Kidney tubule cell (primary cell): ENCODE measurements at regions not wholly inside any gene's neighbourhood (a gene's known extent, or its start where the extent isn't known, plus 50 kb on each side); places are given as distances from the start of the nearest gene placed in this dataset.

Source experiments
- DNase-seq: peaks from one replicate; pipeline ENCODE4 v3.0.0-alpha.2; 2018; ENCODE audit warnings: low spot score

DNA sequence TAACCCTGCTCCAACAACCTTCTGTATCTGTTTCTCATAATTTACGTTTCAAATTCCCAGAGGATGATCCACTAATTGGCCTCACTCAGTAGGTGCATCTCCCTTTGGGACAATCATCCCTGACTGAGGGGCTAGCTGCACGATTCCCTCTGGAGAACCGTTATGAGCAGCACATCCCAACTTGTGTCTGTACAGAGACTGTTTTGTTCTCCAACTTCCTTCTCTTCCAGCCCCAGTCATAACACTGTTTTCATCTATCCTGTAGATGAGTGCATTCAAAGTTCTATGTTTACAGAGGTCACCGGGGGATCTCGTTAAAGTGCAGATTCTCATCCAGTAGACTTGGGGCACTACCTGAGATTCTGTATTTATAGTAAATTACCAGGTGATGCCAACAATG, 187.2 kb downstream of the REEP3 start:
- DNase-seq: no peak

DNA sequence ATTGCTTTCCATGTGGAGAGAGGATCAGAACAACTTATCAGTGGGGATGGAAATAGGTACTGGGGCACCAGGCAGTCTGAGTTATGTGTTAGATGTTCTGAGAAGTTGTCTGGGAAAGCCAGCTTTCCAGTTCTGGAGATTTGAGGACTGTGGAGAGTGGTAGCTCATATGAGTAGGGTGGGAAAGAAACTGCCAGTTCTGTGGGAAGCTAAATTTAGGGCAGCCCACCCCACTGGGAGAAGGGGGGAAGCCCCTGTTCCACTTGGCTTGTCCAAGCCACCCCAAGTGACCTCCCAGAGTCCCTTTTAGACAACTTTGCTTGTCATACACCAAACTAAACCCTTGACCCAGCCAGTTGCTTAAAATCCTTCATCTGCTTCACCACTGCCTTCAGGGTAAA, 189.5 kb downstream of the REEP3 start:
- DNase-seq: no peak

DNA sequence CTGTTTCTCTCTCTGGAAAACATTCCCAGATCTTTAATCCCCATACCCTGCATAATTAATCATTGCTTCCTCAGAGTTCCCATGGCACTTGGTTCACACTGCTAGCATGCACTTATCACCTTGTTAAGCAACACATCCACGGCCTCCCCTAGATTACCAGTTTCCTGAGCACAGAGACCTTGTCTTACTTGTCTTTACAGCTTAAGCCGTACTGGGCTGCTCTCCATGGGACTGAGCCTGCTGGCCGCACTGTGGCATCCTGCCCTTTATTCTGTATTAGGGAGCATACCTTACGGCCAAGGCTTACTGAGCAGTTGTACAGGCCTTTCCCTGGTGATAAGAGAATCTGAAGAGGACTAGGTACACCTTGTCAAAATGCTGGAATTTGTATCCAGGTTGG, 190.2 kb downstream of the REEP3 start:
- DNase-seq: no peak

DNA sequence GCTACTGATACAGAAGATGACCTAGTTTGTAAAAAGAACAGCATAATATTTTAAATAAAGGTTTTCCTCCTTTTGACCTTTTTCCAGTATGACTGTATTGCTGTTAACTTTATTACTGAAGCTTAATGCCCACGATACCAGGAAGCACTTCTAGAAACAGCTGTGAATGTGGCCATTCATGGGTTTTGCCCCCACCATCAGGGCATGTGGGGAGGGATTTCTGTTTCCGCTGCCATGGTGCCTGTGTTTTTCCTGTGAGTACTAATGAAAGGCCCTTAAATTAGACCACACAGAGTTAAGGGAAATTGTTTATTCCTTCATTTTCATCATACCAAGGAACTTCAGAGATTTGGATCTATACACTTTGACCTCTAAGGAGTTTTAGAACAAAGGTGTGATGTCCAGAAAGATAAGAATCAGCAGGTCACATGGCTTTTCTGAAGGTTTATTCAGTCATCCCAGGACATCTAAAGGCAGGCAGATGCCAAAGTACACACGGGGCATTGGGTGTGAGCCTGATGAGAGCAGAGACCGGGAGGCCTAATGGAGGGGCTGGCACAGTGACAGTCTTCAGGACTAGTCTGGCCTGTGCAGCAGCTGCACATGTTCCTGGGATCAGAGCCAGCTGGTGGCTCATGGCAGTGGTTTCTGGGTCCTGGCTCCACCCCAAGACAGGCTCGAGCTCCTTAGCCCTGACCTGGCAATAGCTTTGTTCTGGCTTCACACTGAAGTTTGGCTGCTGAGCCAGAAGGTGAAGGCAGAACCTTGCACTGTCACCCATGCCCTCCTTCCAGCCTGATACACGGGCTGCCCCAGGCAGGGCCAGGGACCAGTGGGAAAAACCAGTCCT, 190.9 kb downstream of the REEP3 start:
- peak; percentile 97 for DNase-seq

DNA sequence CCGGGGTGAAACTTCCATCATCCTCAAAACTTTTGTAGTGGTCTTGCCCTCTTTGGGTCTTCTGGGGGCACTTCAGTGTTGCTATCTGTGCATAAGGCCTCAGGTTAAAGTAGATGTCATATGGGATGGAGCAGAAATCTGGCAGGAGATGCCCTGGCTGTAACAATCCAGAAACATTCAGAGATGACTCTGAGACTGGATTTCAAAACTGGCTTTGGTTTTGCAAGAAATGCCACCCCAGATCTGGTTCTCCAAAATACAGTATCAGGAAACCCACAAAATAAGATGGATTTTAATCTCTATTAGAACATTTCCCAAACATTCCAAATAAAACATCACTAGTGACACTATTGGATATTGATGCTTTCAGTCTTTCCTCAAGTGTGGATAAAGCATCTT, 191.5 kb downstream of the REEP3 start:
- no peak for DNase-seq

DNA sequence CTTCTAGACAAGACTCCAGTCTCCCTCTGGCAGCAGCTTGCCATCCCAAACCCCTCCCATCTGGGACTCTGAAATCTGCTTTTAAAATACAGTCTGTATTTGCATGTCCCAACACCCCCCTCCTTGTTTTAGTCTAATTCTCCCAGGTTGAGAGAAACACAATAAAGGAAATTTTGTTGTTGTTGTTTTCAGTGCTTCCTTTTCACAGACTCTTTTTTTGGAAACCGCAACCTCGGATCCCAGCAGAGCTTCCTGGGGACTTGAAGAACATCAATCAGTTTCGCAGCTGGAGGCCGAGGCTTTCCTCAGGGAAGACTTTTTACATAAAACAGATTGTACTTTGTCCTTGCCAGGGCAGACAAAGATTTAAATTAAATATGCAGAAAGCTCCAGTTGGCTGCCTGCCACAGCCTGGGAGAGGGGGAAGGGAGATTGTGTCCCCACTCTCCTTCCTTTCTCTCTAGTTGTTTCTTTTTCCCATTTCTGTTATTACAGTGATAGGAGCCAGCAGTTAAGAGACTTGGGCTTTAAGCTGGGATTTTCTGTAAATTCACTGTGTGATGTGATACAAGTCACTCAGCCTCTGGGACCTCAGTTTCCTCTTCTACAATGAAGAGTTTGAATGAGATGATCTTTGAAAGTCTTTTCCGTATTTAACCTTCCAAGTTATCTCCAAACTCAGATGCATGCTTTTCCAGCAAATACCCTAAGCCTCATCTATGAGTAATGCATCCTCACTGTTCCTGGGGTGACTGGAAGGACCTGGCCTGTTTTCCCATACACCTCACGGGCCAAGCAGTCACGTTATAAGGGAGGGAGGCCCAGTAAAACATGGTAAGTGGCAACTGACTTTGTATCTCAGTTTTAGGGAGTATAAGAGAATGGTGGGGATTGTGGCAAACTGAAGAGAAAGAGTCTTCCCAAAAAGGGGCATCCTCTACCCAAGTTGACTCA, 192.3 kb downstream of the REEP3 start:
- peak; percentile 32 for DNase-seq

DNA sequence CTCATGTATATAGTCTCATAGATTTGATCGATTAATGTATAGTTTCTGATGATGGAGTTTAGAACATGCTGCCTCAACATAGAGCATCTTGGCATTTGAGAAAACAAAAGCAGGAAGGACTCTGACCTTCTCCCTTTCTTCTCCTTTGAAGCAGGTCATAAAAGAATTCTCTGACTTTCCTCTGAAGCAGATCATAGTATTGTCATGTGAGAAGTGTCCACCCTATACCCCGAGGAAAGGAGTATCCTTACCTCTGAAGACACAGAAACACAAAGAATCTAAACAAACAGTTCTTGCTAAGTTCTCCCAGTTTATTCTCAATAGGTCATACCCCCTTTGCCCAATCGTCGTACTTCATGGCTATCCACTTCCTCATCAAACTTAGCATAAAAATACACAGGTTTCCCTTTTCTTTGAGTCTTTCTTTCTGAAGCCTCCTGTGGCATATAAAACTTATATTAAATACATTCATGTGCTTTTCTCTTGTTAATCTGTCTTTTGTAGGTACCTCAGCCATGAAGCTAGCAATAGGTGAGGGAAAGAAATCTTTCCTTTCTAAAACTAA, 194.9 kb downstream of the REEP3 start:
- no peak for DNase-seq

DNA sequence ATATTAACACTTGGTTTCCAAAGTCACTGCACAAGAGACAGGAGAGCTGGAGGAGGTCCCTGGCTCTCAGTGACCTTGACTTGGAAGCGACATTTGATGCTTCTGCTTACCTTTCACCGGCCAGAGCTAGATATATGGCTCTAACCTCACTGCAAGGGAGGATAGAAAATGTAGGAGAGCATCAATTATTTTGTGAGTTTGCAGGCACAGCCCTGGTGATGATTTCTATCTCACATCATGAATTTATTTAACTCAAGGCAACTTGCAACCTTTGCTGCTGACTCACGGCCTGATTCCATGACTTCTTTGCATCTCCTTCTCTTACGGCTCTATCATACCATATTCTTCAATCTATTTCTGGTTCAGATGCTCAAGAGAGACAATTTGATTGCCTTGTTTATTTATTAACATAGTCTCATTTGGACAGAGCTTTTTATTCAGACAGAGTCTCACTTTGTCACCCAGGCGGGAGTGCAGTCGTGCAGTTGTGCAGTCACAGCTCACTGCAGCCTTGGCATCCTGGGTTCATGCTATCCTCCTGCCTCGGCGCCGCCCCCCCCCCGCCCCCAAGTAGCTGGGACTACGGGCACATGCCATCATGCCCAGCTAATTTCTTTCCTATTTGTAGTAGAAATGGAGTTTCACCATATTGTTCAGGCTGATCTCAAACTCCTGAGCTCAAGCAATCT, 196.0 kb downstream of the REEP3 start:
- DNase-seq: peak; percentile 88

DNA sequence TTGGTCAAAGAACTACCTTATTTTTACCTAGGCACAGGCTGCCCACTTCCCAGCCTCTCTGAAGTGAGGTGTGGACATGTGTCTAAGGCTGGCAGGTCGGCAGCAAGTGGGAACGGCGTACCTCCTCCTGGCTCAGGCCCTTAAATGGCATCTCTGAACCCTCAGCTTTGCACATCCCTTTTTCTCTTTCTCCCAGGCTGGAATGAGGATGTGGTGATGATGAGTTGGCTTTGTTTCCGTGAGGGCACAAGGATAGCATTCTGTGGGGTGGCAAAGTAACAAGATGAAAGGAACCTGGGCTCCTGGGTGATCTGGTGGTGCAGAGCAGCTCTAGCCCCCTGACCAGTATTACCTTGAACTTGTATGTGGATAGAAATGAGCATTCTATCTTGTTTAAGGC, 196.8 kb downstream of the REEP3 start:
- peak; percentile 86 for DNase-seq

DNA sequence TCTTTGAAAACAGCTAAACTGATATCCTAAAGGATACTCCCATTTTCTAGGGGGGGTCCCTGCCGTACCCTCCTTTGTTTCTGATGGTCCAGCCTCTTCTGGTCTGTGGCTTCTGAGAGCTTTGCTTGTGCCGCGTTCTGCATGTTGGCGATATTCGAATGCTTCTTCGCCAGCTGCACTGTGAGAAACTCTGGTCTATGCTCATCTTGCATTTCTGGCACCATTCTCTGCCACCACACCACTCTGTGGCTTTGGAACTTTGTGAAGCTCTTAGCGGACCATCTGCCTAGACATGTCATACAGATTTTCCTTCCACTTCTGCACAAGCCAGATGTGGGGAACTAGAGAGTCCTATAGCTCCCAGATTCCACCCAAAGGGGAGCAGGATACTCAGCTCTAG, 197.2 kb downstream of the REEP3 start:
- no peak for DNase-seq

DNA sequence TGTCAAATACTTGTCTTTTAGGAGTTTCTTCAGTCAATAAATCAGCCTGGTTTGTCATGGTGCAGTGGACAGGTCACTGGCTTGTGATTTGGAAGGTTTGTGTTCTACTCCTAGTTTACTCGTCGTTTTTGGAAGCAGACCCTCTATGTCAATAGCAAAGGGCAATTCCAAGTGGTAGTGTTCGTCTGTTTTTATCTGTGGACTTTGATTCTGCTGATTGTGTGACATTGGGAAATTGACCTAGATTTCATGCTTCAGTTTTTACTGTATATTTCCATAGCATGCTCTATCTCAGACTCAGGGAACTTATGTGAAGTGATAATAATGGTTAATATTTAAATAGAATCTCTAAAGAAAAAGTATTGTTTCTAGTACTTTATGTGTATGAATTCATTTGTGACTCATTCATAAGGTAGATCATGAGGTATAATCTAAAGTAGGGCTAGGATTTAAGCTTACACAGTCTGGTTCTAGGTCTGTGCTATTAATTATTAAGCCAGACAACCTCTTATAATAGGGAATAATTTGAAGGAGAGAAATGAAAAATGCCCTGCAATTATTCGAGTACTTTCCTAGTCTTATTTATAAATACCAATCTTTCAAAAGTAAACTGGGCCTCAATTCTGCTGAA, 198.1 kb downstream of the REEP3 start:
- peak; percentile 55 for DNase-seq

DNA sequence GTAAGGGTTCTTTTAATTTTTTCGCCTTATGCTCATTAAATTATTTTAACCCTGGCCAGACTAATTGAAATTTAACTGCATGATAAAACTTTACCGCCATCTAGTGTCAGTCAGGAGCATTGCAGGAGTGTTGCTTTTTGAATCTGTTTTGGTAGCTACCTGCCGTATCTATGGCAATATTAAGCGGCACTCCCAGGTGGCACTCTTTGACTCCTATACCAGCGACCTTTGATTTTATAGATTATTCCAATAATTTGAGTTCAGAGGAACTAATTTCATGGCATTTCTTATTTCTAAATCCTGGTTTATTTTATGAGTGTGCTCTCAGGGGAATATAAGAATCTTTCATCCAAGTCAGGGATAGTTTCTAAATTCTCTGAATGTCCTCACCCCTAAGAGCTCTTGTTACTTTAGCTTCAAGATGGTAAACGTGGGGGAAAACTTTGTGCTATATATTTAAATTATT, 198.9 kb downstream of the REEP3 start:
- peak; percentile 74 for DNase-seq

DNA sequence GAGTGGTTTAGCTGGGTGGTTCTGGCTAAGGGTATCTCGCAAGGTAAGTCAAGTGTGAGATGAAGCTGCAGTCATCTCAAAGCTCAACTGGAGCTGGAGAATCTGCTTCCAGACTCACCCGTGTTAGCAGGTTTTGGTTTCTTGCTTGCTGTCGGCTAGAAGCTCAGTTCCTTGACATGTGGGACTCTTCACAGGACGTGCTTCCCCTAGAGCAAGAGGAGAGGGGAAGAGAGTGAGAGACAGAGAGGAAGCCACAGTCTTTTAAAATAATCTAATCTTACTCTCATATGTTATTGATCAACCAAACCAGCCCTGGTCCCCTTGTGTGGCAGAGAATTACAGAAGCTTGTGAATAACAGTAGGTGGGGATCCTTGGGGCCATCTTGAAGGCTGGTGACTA, 199.5 kb downstream of the REEP3 start:
- no peak for DNase-seq

DNA sequence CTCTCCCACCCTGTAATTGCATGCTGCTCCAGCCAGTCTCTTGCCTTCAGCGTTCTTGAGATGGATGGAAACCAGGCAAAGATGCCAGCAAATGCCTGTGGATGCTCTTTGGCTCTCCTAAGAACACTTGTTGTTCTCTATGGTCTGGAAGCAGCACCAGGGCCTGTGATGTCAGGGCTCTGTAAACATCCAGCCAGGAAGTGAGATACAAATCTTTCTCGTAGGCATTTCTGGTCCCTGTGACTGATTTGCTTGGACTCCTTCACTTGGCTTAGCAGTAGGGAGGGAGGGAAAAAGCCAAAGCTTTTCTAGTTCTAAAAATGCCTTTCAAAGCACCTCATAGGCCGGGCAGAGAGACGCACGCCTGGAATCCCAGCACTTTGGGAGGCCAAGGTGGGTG, 201.3 kb downstream of the REEP3 start:
- DNase-seq: peak; percentile 30

DNA sequence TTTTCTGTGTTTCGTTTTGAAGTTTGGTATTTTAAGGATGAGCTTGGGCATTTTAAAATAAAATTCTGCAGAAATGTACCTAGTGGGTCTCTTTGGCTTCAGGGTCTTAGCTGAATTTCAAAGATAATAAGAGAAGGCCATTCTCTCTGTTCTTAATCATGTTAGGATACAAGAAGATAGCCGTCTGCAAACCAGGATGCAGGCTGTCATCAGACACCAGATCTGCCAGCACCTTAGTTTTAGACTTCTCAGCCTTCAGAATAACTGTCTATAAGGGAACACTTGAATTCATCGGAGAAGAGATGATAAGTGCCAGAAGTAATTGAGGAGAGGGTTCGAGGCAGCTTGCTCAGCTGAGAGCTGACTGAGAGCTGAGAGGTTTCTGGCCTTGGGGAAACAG, 202.1 kb downstream of the REEP3 start:
- no peak for DNase-seq

DNA sequence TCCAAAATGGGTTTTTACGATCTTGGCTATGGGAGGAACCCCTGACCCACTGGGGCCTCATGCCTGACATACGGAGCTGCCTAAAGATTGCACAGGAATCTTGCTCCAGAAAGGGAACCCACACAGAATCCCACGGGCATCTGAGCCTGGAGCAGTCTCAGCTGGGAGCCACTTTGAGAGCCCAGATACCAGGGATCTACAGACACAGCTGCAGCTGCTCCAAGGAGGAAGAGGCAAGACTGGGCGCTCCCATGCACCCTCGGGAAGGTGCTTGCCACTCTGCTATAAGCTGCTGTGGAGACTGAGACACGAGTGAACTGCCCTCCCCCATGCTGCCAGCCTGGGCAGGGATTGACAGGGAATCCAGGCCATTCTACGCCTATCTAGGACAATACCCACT, 202.5 kb downstream of the REEP3 start:
- no peak for DNase-seq

DNA sequence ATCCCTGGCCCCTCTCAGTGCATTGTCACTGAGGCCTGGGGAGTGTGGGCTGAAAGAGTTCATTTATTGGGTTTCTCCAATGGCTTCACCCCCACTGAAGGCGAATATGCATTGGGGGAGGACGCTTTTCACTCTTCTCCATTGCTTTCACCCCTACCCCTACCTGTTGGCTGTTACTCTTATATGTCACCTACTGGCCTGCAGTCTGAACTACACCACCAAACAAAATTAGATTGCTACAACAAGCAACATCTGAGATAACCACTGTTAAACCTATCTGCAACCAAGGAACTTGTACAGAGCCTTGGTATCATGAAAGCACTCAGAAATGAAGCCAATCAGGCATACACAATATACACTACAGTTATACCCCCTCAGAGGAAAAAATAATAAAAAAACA, 203.7 kb downstream of the REEP3 start:
- no peak for DNase-seq

DNA sequence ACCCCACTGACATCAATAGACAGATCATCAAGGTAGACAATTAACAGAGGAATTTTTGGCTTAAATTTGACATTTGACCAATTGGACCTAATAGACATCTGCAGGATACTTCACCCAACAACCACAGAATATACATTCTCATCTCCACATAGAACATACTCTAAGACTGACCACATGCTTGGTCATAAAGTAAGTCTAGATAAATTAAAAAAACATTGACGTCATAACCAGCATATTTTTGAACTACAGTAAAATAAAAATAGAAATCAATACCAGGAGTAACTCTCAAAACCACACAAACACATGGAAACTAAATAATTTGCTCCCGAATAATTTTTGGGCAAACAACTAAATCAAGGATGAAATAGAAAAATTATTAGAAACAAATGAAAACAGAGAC, 205.7 kb downstream of the REEP3 start:
- no peak for DNase-seq

DNA sequence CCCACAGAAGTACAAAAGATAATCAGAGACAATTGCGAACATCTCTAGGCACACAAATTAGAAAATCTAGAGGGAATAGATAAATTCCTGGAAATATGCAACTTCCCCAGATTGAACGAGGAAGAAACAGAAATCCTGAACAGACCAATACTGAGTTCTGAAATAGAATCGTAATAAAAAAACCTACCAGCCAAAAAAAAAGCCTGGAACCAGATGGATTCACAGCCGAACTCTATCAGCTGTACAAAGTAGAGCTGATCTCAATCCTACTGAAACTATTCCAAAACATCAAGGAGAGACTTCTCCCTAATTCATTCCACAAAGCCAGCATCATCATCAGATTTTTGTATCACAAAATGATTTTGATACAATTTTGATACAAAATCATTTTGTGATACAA, 206.4 kb downstream of the REEP3 start:
- DNase-seq: no peak

DNA sequence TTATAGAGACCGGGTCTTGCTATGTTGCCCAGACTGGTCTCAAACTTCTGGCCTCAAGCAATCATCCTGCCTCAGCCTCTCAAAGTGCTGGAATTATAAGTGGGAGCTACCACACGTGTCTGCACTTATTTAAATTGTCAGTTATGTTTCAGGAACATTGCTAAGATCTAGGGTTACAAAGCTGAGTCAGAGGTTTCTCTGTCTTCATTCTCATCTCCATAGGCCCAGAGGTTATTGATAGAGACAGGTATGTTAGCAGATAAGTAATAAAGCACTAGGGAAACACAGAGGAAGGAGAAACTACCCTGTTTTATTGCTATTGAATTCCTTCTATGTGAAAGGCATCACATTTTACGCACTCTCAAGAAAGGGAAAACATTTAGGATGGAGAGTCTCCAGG, 214.1 kb downstream of the REEP3 start:
- DNase-seq: no peak

DNA sequence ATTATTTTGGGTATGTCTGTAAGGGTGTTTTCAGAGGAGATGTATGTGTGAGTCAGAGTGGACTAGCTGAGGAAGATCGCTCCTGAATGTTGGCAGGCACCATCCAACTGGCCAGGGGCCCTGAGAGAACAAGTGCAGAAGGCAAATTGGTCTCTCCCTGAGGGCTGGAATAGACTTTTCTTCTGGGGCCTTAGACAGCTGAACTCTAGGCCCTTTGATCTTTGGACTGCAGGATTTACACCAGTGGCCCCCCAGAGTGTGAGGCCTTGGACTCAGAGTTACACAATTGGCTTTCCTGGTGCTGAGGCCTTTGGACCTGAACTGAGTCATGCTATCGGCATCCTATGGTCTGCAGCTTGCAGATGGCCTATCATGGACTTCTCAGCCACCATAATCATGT, 217.2 kb downstream of the REEP3 start:
- peak; percentile 71 for DNase-seq
